ENCODE measurements at regions not wholly inside any gene's neighbourhood (a gene's known extent, or its start where the extent isn't known, plus 50 kb on each side); places are given as distances from the start of the nearest gene placed in this dataset.

DNA sequence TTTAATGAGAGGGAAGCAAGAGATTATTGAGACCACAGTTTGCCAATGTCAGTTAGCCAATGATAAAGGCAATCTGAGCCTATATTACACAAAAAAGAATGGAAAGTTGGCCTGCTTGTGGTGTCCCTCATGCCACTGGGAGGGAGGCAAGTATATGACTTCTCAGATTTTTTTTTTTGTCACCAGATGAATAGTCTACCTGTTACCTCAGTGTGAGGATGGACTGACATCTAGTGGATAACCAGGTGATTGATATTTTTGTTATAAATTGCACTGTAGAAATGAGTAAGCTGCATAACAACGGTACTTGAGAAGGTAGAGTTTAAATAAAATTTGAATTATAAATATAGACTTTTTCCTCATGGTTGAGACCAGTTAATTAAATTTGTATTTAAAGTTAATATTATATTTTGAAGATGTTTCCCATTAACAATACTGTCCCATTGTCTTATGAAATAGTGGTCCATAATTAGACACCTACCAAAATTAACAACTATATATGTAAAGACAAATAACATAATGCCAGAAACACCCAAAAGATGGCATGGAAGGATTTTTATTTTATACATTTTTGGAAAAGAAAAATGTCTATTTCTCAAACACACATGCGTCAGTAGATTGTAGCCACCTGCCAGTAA is 237.8 kb upstream of the GADL1 start:
- TF ChIP-seq, protein P1, sequence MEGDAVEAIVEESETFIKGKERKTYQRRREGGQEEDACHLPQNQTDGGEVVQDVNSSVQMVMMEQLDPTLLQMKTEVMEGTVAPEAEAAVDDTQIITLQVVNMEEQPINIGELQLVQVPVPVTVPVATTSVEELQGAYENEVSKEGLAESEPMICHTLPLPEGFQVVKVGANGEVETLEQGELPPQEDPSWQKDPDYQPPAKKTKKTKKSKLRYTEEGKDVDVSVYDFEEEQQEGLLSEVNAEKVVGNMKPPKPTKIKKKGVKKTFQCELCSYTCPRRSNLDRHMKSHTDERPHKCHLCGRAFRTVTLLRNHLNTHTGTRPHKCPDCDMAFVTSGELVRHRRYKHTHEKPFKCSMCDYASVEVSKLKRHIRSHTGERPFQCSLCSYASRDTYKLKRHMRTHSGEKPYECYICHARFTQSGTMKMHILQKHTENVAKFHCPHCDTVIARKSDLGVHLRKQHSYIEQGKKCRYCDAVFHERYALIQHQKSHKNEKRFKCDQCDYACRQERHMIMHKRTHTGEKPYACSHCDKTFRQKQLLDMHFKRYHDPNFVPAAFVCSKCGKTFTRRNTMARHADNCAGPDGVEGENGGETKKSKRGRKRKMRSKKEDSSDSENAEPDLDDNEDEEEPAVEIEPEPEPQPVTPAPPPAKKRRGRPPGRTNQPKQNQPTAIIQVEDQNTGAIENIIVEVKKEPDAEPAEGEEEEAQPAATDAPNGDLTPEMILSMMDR (IDR thresholded peaks at IDR 0.05; ENCODE audit: low read length), result peak; percentile 62
- no peak for TF ChIP-seq EZH2 (IDR thresholded peaks at IDR 0.05; ENCODE audit: borderline replicate concordance, low read length)
